OCI-LY7 (cell line): ENCODE measurements at regions not wholly inside any gene's neighbourhood (a gene's known extent, or its start where the extent isn't known, plus 50 kb on each side); places are given as distances from the start of the nearest gene placed in this dataset.

Source experiments
- BruUV-seq: library from RNA; stranded (reverse); fragments of 400-500 nt; replicated peaks from 2 replicates; lab custom pipeline; 2021; lab: Mats Ljungman, UMichigan
- CTCF ChIA-PET: fragments of 300-600 bp; sonication (Branson Sonifier 250); formaldehyde crosslinking; loops from one replicate; lab custom pipeline; 2022; ENCODE audit warnings: antibody characterized with exemption; ENCODE audit not compliant: unreplicated experiment; lab: Charles Lee
- POLR2A ChIA-PET: fragments of 300-600 bp; sonication (Branson Sonifier 250); formaldehyde crosslinking; loops from one replicate; lab custom pipeline; 2022; ENCODE audit warnings: antibody characterized with exemption; lab: Charles Lee
- DNase-seq: peaks from one replicate; pipeline ENCODE4 v3.0.0-alpha.2; 2015; ENCODE audit warnings: low spot score
- H2AFZ ChIP-seq: fragments of 200-600 bp; sonication (generic), shearing (Covaris generic); 2 replicates; pipeline ENCODE4 v1.6.1; 2014; ENCODE audit warnings: mild to moderate bottlenecking, antibody characterized with exemption, low read length, moderate library complexity
- H3K27ac ChIP-seq: fragments of 200-600 bp; sonication (generic); 2 replicates; pipeline ENCODE4 v1.5.1; 2014; ENCODE audit warnings: mixed run types, low read depth, mild to moderate bottlenecking, moderate library complexity, low read length, inconsistent platforms; ENCODE audit not compliant: poor library complexity, severe bottlenecking
- H3K36me3 ChIP-seq: fragments of 200-600 bp; sonication (generic); 2 replicates; pipeline ENCODE4 v1.6.1; 2014; ENCODE audit warnings: mild to moderate bottlenecking, antibody characterized with exemption, low read length, moderate library complexity, mixed read lengths; ENCODE audit not compliant: insufficient read depth
- H3K4me1 ChIP-seq: fragments of 200-600 bp; sonication (generic); 2 replicates; pipeline ENCODE4 v1.5.1; 2014; ENCODE audit warnings: mild to moderate bottlenecking, low read length; ENCODE audit not compliant: insufficient read depth, poor library complexity, severe bottlenecking
- H3K4me2 ChIP-seq: fragments of 200-600 bp; sonication (generic); 2 replicates; pipeline ENCODE4 v1.6.1; 2014; ENCODE audit warnings: mild to moderate bottlenecking, low read length
- H3K4me3 ChIP-seq: fragments of 200-600 bp; sonication (generic); 2 replicates; pipeline ENCODE4 v1.5.1; 2014; ENCODE audit warnings: mild to moderate bottlenecking, low read depth, low read length; ENCODE audit not compliant: poor library complexity, severe bottlenecking
- H3K79me2 ChIP-seq: fragments of 200-600 bp; sonication (generic); 2 replicates; pipeline ENCODE4 v1.6.1; 2016; ENCODE audit warnings: low read depth, mild to moderate bottlenecking, low read length, moderate library complexity, mixed read lengths; ENCODE audit not compliant: insufficient read depth
- H3K9me2 ChIP-seq: fragments of 200-600 bp; sonication (generic); 2 replicates; pipeline ENCODE4 v1.6.1; 2016; ENCODE audit warnings: mild to moderate bottlenecking, low read length, mixed read lengths; ENCODE audit not compliant: insufficient read depth
- H3K9me3 ChIP-seq: fragments of 200-600 bp; sonication (generic); 2 replicates; pipeline ENCODE4 v1.6.1; 2014; ENCODE audit warnings: mild to moderate bottlenecking, mixed run types, low read length, mixed read lengths
- H4K20me1 ChIP-seq: fragments of 200-600 bp; sonication (generic); 2 replicates; pipeline ENCODE4 v1.6.1; 2014; ENCODE audit warnings: mild to moderate bottlenecking, antibody characterized with exemption, low read length, moderate library complexity, mixed read lengths; ENCODE audit not compliant: insufficient read depth
- EZH2phosphoT487 ChIP-seq: fragments of 200-600 bp; sonication (generic); IDR thresholded peaks from 2 replicates; pipeline ENCODE4 v1.6.1; 2018; ENCODE audit warnings: low read depth, borderline replicate concordance, mild to moderate bottlenecking, mixed run types, antibody characterized with exemption, low read length, moderate library complexity, mixed read lengths
- intact Hi-C: fragments of 100-400 bp; cut with micrococcal nuclease; formaldehyde crosslinking; loops from one replicate; pipeline ENCODE4 v1.10.0; 2022; ENCODE audit not compliant: unreplicated experiment
- TF ChIP-seq, protein P1 (sequence below): fragments of 200-600 bp; sonication (generic); conservative IDR thresholded peaks from 2 replicates; pipeline ENCODE4 v1.5.1; 2014; ENCODE audit warnings: mild to moderate bottlenecking, antibody characterized with exemption, low read length, moderate library complexity, mixed read lengths

DNA sequence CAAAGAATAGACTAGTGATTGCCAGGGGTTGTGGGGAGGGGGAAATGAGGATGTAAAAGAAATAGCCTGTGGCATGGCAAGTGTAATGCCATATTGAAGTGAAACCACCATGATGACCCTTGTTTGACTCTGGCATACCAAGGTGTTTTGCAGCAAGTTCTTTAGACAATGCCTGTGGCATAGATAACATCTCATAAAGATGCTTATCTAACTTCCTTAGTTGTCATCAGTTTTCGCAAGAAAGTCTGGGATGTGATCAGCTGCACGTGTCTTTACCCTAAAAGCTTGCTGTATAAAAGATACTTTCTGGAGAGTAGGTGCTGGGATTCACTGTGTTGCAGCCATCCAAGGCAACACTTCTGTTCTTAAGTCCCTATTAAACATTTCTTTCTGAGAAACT lies 176.1 kb upstream of the MAGEB16 start:
- no peak for DNase-seq
- Histone ChIP-seq H3K79me2 (no peaks in the 10 kb centered on the region), H3K36me3 (no peaks in the 10 kb centered on the region), H3K27ac (no peak overlapping the region), H2AFZ (no peak overlapping the region), H3K9me3 (no peaks in the 10 kb centered on the region), H3K4me1 (no peaks in the 10 kb centered on the region), H3K4me2 (no peak overlapping the region), H3K9me2 (no peaks in the 10 kb centered on the region), H3K4me3 (no peak overlapping the region), H4K20me1 (no peaks in the 10 kb centered on the region)
- intact Hi-C loops = no loop called here
- ChIA-PET POLR2A (no interaction called here), CTCF (no interaction called here)
- TF ChIP-seq EZH2phosphoT487 = no peak
- TF ChIP-seq, protein P1, sequence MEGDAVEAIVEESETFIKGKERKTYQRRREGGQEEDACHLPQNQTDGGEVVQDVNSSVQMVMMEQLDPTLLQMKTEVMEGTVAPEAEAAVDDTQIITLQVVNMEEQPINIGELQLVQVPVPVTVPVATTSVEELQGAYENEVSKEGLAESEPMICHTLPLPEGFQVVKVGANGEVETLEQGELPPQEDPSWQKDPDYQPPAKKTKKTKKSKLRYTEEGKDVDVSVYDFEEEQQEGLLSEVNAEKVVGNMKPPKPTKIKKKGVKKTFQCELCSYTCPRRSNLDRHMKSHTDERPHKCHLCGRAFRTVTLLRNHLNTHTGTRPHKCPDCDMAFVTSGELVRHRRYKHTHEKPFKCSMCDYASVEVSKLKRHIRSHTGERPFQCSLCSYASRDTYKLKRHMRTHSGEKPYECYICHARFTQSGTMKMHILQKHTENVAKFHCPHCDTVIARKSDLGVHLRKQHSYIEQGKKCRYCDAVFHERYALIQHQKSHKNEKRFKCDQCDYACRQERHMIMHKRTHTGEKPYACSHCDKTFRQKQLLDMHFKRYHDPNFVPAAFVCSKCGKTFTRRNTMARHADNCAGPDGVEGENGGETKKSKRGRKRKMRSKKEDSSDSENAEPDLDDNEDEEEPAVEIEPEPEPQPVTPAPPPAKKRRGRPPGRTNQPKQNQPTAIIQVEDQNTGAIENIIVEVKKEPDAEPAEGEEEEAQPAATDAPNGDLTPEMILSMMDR = no peak
- no TSS peak for BruUV-seq

DNA sequence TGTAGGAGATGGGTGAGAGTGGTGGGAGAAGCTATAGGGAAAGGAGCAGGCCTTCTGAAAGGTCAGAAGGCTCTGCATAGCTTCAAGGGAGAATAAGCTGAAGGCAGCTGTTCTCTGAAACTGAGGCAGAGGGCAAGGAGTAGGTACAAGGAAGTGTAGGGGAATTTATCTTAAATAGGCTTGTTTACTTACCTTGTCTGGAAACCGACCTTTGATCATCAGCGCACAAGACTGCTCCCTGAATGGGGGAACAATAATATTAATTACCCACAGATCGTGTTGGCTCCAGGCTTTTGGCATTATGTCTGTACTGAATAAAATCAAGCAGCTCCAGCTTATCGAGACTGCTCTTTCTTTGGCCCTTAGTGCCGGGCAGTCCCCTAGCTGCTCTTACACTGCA lies 175.5 kb upstream of the MAGEB16 start:
- intact Hi-C loops = no loop called here
- no peak overlapping the region for H3K4me3 ChIP-seq
- H3K4me2 ChIP-seq = no peak overlapping the region
- no peak for DNase-seq
- H3K79me2 ChIP-seq = no peaks in the 10 kb centered on the region
- no peak overlapping the region for H2AFZ ChIP-seq
- CTCF ChIA-PET = no interaction called here
- H3K4me1 ChIP-seq = no peaks in the 10 kb centered on the region
- no peak for TF ChIP-seq EZH2phosphoT487
- TF ChIP-seq, protein P1 = no peak
- H3K27ac ChIP-seq = no peak overlapping the region
- no TSS peak for BruUV-seq
- H3K9me3 ChIP-seq = no peaks in the 10 kb centered on the region
- no peaks in the 10 kb centered on the region for H3K36me3 ChIP-seq
- no peaks in the 10 kb centered on the region for H3K9me2 ChIP-seq
- POLR2A ChIA-PET = no interaction called here
- H4K20me1 ChIP-seq = no peaks in the 10 kb centered on the region

DNA sequence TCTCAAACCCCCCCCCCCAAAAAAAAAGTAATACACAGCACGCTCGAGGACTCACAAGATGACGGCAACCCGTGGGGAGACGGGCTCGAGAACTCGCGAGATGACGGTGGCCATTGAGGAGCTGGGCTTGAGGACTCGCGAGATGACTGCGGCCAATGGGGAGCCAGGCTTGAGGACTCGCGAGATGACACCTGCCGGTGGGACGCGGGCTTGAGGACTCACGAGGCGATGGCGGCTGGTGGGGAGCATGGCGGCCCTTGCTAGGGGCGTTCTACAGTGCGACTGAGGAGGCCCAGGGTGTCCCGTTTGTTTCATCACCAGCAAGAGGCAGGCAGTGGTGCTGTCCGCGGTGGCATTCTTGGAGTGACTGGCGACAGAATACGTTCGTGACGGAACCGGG lies 172.4 kb upstream of the MAGEB16 start:
- Histone ChIP-seq H2AFZ (no peak overlapping the region), H3K79me2 (no peaks in the 10 kb centered on the region), H3K27ac (no peak overlapping the region), H3K4me3 (no peak overlapping the region), H3K4me1 (no peaks in the 10 kb centered on the region), H3K36me3 (no peaks in the 10 kb centered on the region), H3K4me2 (no peak overlapping the region), H3K9me3 (no peaks in the 10 kb centered on the region), H4K20me1 (no peaks in the 10 kb centered on the region), H3K9me2 (no peaks in the 10 kb centered on the region)
- intact Hi-C loops = no loop called here
- no TSS peak for BruUV-seq
- ChIA-PET CTCF (no interaction called here), POLR2A (no interaction called here)
- no peak for DNase-seq
- no peak for TF ChIP-seq EZH2phosphoT487
- TF ChIP-seq, protein P1 = no peak
